Psoas muscle (tissue), 7 donors: ENCODE measurements at regions not wholly inside any gene's neighbourhood (a gene's known extent, or its start where the extent isn't known, plus 50 kb on each side); places are given as distances from the start of the nearest gene placed in this dataset.

Experiments
- ATAC-seq, 4 donors: fragments of 200-7000 bp; cut with Tn5 transposase; one replicate each; pipeline ENCODE4 v1.9.1; 2020; ENCODE audit warnings: moderate library complexity in 3 of 4, mild to moderate bottlenecking in 2 of 4
- DNase-seq, 2 donors: peaks; one replicate each; pipeline ENCODE4 v3.0.0-alpha.2; 2020
- H3K27ac ChIP-seq: fragments of 200-600 bp; one replicate; pipeline ENCODE4 v1.8.0; 2022
- H3K27me3 ChIP-seq, 3 donors: fragments of 200-600 bp in 1 of 3; one replicate each; pipeline versions ENCODE4 v1.6.1 to v1.8.0; 2013 to 2022; ENCODE audit warnings: low read length in 2 of 3, mild to moderate bottlenecking in 2 of 3, moderate library complexity in 1 of 3; ENCODE audit not compliant: insufficient read depth in 3 of 3
- H3K36me3 ChIP-seq, 2 donors: fragments of 200-600 bp in 1 of 2; one replicate each; pipeline versions ENCODE4 v1.6.1 to v1.8.0; 2013 to 2022; ENCODE audit warnings: low read depth in 1 of 2, mild to moderate bottlenecking in 1 of 2, moderate library complexity in 1 of 2; ENCODE audit not compliant: insufficient read depth in 1 of 2
- H3K4me1 ChIP-seq: fragments of 200-600 bp; one replicate; pipeline ENCODE4 v1.8.0; 2022
- H3K4me3 ChIP-seq: fragments of 200-600 bp; one replicate; pipeline ENCODE4 v1.8.0; 2022; ENCODE audit warnings: mild to moderate bottlenecking
- H3K9me3 ChIP-seq: fragments of 200-600 bp; one replicate; pipeline ENCODE4 v1.8.0; 2022
- WGBS, 3 donors: extraction: QIAGEN DNeasy Blood & Tissue Kit; methylation state at CpG; one replicate each; pipeline versions ENCODE4 v1.1.6 to v1.1.7; 2013; 5-methylcytosine and 5-hydroxymethylcytosine counted together
- intact Hi-C, 2 donors: fragments of 100-400 bp; cut with DNase I; formaldehyde crosslinking; loops; one replicate each; pipeline versions ENCODE4 v1.11.0 to v1.14.2; 2022
- TF ChIP-seq, protein P1 (sequence below): fragments of 200-600 bp; IDR thresholded peaks from one replicate; pipeline ENCODE4 v1.8.0; 2022; ENCODE audit warnings: antibody characterized with exemption
- donor health status: healthy with polysubstance abuse.
- donor health status: DM: no; HTN: no; CAD: no; lungs with moderate emphysema.
- donor health status: Bipolar disorder and iron deficiency.
- donor health status: healthy.
- donor health status: DM: yes; HTN: yes; CAD: no.
- donor health status: DM: no; HTN: no; CAD: no.
- donor health status: DM: yes; HTN: yes; CAD: no.

DNA sequence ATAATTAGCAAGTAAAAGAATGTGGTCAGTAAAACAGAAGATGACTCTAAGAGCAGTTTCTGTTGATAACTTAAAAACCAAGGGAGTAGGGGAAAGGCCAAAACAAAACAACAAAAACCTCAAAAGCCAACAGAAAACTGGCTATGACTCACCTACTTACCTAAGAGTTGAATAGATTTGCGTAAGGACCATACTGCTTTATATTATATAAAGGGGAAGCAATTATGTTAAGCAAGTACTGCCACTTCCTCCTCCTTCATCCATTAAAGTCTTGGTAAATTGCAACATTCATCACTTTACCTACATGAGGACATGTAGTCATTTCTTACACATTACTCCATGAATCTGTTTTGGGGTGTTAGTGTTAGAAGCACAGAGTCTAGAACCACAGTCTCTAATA, 85.9 kb upstream of the FAM47A start:
- TF ChIP-seq, protein P1, sequence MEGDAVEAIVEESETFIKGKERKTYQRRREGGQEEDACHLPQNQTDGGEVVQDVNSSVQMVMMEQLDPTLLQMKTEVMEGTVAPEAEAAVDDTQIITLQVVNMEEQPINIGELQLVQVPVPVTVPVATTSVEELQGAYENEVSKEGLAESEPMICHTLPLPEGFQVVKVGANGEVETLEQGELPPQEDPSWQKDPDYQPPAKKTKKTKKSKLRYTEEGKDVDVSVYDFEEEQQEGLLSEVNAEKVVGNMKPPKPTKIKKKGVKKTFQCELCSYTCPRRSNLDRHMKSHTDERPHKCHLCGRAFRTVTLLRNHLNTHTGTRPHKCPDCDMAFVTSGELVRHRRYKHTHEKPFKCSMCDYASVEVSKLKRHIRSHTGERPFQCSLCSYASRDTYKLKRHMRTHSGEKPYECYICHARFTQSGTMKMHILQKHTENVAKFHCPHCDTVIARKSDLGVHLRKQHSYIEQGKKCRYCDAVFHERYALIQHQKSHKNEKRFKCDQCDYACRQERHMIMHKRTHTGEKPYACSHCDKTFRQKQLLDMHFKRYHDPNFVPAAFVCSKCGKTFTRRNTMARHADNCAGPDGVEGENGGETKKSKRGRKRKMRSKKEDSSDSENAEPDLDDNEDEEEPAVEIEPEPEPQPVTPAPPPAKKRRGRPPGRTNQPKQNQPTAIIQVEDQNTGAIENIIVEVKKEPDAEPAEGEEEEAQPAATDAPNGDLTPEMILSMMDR, result no peak
- intact Hi-C loops, result no loop called here
- H3K4me1 ChIP-seq, result no peaks in the 10 kb centered on the region
- no peaks in the 10 kb centered on the region for H3K36me3 ChIP-seq
- H3K27ac ChIP-seq, result no peak overlapping the region
- ATAC-seq (no peak), DNase-seq (no peak)
- no peaks in the 10 kb centered on the region for H3K27me3 ChIP-seq
- no peak overlapping the region for H3K4me3 ChIP-seq
- WGBS, 3 donors, result 74 to 87% (median 78%) methylated on average over 1 of the region's 1 CpG
- peaks cover 11% of the 10 kb centered on the region for H3K9me3 ChIP-seq

DNA sequence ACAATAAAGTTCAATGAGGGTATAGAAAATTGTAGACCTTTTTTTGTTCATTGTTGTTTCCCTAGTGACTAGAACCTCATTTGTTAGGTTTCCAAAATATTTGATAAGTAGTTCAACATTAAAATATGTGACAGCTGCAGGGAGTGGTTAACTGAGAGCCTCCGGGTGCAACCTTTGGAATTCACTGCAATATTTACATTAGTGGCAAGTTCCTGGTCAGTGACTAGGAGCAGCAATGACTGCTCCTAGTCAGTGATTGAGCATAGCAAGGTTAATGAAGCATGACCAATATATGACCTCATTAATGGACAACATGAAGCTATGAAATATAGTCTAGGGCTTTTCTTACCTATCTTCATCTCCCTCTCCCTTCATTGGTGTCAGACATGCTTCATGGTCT, 65.8 kb upstream of the FAM47A start:
- Histone ChIP-seq H3K9me3 (no peaks in the 10 kb centered on the region), H3K27me3 (no peaks in the 10 kb centered on the region), H3K4me3 (no peak overlapping the region), H3K36me3 (no peaks in the 10 kb centered on the region), H3K4me1 (no peaks in the 10 kb centered on the region), H3K27ac (no peak overlapping the region)
- DNase-seq (no peak), ATAC-seq (no peak)
- 38 to 57% (median 47%) methylated on average over 1 of the region's 1 CpG for whole genome bisulfite sequencing, 3 donors
- TF ChIP-seq, protein P1, result no peak
- intact Hi-C loops, result no loop called here
